Skin epidermis (tissue), 12 donors: ENCODE measurements at regions not wholly inside any gene's neighbourhood (a gene's known extent, or its start where the extent isn't known, plus 50 kb on each side); places are given as distances from the start of the nearest gene placed in this dataset.
"Not testable (repeated sequence)": the region's sequence is repeated elsewhere in the genome, so short reads cannot be mapped to it uniquely, and the experiment has no call there.

Source experiments
- H3K27ac ChIP-seq, 21 experiments: fragments of 200-600 bp; sonication (generic) in 11 of 21; one replicate each; pipeline ENCODE4 v1.5.0; 2020; ENCODE audit warnings: mild to moderate bottlenecking in 3 of 21, inconsistent platforms in 2 of 21, moderate library complexity in 2 of 21
- H3K4me3 ChIP-seq, 7 experiments: fragments of 200-600 bp; sonication (generic) in 2 of 7; one replicate each; pipeline ENCODE4 v1.5.0; 2020; ENCODE audit warnings: inconsistent platforms in 2 of 7, mild to moderate bottlenecking in 2 of 7, moderate library complexity in 1 of 7

GRCh38 chr3:64806668-64807605, 119.1 kb upstream of the ADAMTS9 start:
- Histone ChIP-seq H3K27ac (no peak overlapping the region), H3K4me3 (no peak overlapping the region)

GRCh38 chr3:64805978-64806377, 118.2 kb upstream of the ADAMTS9 start:
- no peak overlapping the region for H3K4me3 ChIP-seq
- H3K27ac ChIP-seq: no peak overlapping the region

GRCh38 chr3:64805248-64805647, 117.4 kb upstream of the ADAMTS9 start:
- no peak overlapping the region for H3K27ac ChIP-seq
- no peak overlapping the region for H3K4me3 ChIP-seq

- H3K27ac ChIP-seq: no peak overlapping the region
- H3K4me3 ChIP-seq: no peak overlapping the region
These were observed 115.7 kb upstream of the ADAMTS9 start for GRCh38 chr3:64803469-64803868.

GRCh38 chr3:64802460-64802859, 114.7 kb upstream of the ADAMTS9 start:
- H3K27ac ChIP-seq: no peak overlapping the region
- no peak overlapping the region for H3K4me3 ChIP-seq

GRCh38 chr3:64801856-64802255, 114.1 kb upstream of the ADAMTS9 start:
- no peak overlapping the region for H3K4me3 ChIP-seq
- H3K27ac ChIP-seq: no peak overlapping the region

GRCh38 chr3:64799606-64800005, 111.8 kb upstream of the ADAMTS9 start:
- Histone ChIP-seq H3K27ac (no peak overlapping the region), H3K4me3 (no peak overlapping the region)

GRCh38 chr3:64798316-64798715, 110.5 kb upstream of the ADAMTS9 start:
- H3K27ac ChIP-seq: no peak overlapping the region
- H3K4me3 ChIP-seq: no peak overlapping the region

- Histone ChIP-seq H3K4me3 (no peak overlapping the region), H3K27ac (no peak overlapping the region)
These were observed 109.0 kb upstream of the ADAMTS9 start for GRCh38 chr3:64796607-64797399.

- Histone ChIP-seq H3K4me3 (no peak overlapping the region), H3K27ac (no peak overlapping the region)
These were observed 104.6 kb upstream of the ADAMTS9 start for GRCh38 chr3:64792445-64792844.

- Histone ChIP-seq H3K4me3 (no peak overlapping the region), H3K27ac (no peak overlapping the region)
These were observed 101.3 kb upstream of the ADAMTS9 start for GRCh38 chr3:64789111-64789510.

- Histone ChIP-seq H3K27ac (no peak overlapping the region), H3K4me3 (no peak overlapping the region)
These were observed 95.4 kb upstream of the ADAMTS9 start for GRCh38 chr3:64783200-64783599.

- not testable (repeated sequence) for H3K27ac ChIP-seq, H3K4me3 ChIP-seq
These were observed 93.1 kb upstream of the ADAMTS9 start for GRCh38 chr3:64780923-64781322.

- no peak overlapping the region for H3K4me3 ChIP-seq
- no peak overlapping the region for H3K27ac ChIP-seq
These were observed 85.3 kb upstream of the ADAMTS9 start for GRCh38 chr3:64773137-64773536.

GRCh38 chr3:64766440-64766839, 78.6 kb upstream of the ADAMTS9 start:
- Histone ChIP-seq H3K27ac (no peak overlapping the region), H3K4me3 (no peak overlapping the region)

GRCh38 chr3:64765947-64766346, 78.1 kb upstream of the ADAMTS9 start:
- no peak overlapping the region for H3K27ac ChIP-seq
- no peak overlapping the region for H3K4me3 ChIP-seq

GRCh38 chr3:64764386-64764929, 76.7 kb upstream of the ADAMTS9 start:
- Histone ChIP-seq H3K4me3 (no peak overlapping the region), H3K27ac (no peak overlapping the region)

- H3K4me3 ChIP-seq: no peak overlapping the region
These were observed 76.2 kb upstream of the ADAMTS9 start for GRCh38 chr3:64763980-64764379.

GRCh38 chr3:64761729-64762128, 73.9 kb upstream of the ADAMTS9 start:
- H3K27ac ChIP-seq: no peak overlapping the region
- H3K4me3 ChIP-seq: no peak overlapping the region

More at GRCh38 chr3:64763980-64764379, 76.2 kb upstream of the ADAMTS9 start:
- no peak overlapping the region for H3K27ac ChIP-seq

- no peak overlapping the region for H3K4me3 ChIP-seq
- H3K27ac ChIP-seq: no peak overlapping the region
These were observed 72.5 kb upstream of the ADAMTS9 start for GRCh38 chr3:64760258-64760657.

- Histone ChIP-seq H3K27ac (no peak overlapping the region), H3K4me3 (no peak overlapping the region)
These were observed 72.0 kb upstream of the ADAMTS9 start for GRCh38 chr3:64759811-64760210.
